ENCODE measurements at regions not wholly inside any gene's neighbourhood (a gene's known extent, or its start where the extent isn't known, plus 50 kb on each side); places are given as distances from the start of the nearest gene placed in this dataset.
"Not testable (repeated sequence)": the region's sequence is repeated elsewhere in the genome, so short reads cannot be mapped to it uniquely, and the experiment has no call there.

- H3K36me3 ChIP-seq (ENCODE audit: insufficient read depth, insufficient read length, low read length), result no peaks in the 10 kb centered on the region
- DNase-seq (ENCODE audit: low read depth, low spot score), result no peak
- H3K9ac ChIP-seq (ENCODE audit: insufficient read length, low read depth), result no peak overlapping the region
- H3K4me1 ChIP-seq (ENCODE audit: insufficient read depth, insufficient read length), result no peaks in the 10 kb centered on the region
- no peaks in the 10 kb centered on the region for H3K9me3 ChIP-seq (ENCODE audit: insufficient read depth, low read length)
- peaks cover 32% of the 10 kb centered on the region for H3K27me3 ChIP-seq (ENCODE audit: insufficient read depth, insufficient read length)
- TF ChIP-seq YY1 (IDR thresholded peaks at IDR 0.05; ENCODE audit: insufficient read depth, insufficient read length), result no peak
- H3K4me3 ChIP-seq (ENCODE audit: insufficient read length, low read depth), result no peak overlapping the region
Observed at GRCh38 chr14:106276326-106277267, 750.2 kb downstream of the TMEM121 start.

DNA sequence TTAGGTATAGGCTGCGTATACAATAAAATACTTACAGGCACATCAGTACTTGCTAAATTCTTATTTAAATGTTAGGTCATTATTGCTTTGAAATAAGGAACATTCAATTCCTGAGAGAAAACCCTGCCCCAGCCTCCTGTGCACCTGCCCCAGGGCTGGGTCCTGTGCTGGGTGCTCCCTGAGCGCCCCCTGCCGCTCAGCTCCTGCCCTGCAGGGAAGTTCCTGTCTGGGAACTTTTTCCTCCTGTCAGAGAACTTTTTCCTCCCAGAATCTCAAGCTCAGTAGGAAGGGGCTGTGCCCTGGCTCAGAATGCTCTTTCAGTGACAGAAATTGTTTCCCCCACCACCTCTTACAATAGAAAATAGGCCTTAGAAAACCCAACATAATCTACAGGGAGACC, 751.1 kb downstream of the TMEM121 start:
- TF ChIP-seq YY1 (IDR thresholded peaks at IDR 0.05; ENCODE audit: insufficient read depth, insufficient read length) (no peak), ZNF274 (IDR thresholded peaks at IDR 0.05; ENCODE audit: low read depth, low read length) (no peak), SUZ12 (IDR thresholded peaks at IDR 0.05; ENCODE audit: extremely low read depth, insufficient read depth, insufficient read length) (no peak)
- H3K4me1 ChIP-seq (ENCODE audit: insufficient read depth, insufficient read length), result no peaks in the 10 kb centered on the region
- no peak overlapping the region for H3K4me3 ChIP-seq (ENCODE audit: insufficient read length, low read depth)
- DNase-seq (ENCODE audit: low read depth, low spot score), result peak; percentile 6
- no peaks in the 10 kb centered on the region for H3K9me3 ChIP-seq (ENCODE audit: insufficient read depth, low read length)
- H3K9ac ChIP-seq (ENCODE audit: insufficient read length, low read depth), result no peak overlapping the region
- peaks cover 23% of the 10 kb centered on the region for H3K27me3 ChIP-seq (ENCODE audit: insufficient read depth, insufficient read length)
- no peaks in the 10 kb centered on the region for H3K36me3 ChIP-seq (ENCODE audit: insufficient read depth, insufficient read length, low read length)

DNA sequence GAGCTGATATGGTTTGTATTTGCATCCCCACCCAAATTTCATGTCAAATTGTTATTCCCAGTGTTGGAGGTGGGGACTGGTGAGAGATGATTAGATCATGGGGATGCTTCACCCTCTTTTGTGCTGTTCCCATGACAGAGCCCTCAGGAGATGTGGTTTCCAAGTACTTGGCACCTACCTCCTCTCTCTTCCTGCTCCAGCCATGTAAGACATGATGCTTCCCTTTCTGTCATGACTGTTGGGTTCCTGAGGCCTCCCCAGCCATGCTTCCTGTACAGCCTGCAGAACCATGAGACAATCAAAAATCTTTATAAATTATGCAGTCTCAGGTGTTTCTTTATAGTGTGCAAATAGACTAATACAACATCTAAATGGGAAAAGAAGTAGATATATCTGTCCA, 754.5 kb downstream of the TMEM121 start:
- no peak overlapping the region for H3K9ac ChIP-seq (ENCODE audit: insufficient read length, low read depth)
- TF ChIP-seq ZNF274 (IDR thresholded peaks at IDR 0.05; ENCODE audit: low read depth, low read length) (no peak), YY1 (IDR thresholded peaks at IDR 0.05; ENCODE audit: insufficient read depth, insufficient read length) (no peak), SUZ12 (IDR thresholded peaks at IDR 0.05; ENCODE audit: extremely low read depth, insufficient read depth, insufficient read length) (no peak)
- DNase-seq (ENCODE audit: low read depth, low spot score), result no peak
- no peak overlapping the region for H3K4me3 ChIP-seq (ENCODE audit: insufficient read length, low read depth)
- no peaks in the 10 kb centered on the region for H3K4me1 ChIP-seq (ENCODE audit: insufficient read depth, insufficient read length)
- no peaks in the 10 kb centered on the region for H3K36me3 ChIP-seq (ENCODE audit: insufficient read depth, insufficient read length, low read length)
- H3K27me3 ChIP-seq (ENCODE audit: insufficient read depth, insufficient read length), result no peaks in the 10 kb centered on the region
- H3K9me3 ChIP-seq (ENCODE audit: insufficient read depth, low read length), result no peaks in the 10 kb centered on the region

DNA sequence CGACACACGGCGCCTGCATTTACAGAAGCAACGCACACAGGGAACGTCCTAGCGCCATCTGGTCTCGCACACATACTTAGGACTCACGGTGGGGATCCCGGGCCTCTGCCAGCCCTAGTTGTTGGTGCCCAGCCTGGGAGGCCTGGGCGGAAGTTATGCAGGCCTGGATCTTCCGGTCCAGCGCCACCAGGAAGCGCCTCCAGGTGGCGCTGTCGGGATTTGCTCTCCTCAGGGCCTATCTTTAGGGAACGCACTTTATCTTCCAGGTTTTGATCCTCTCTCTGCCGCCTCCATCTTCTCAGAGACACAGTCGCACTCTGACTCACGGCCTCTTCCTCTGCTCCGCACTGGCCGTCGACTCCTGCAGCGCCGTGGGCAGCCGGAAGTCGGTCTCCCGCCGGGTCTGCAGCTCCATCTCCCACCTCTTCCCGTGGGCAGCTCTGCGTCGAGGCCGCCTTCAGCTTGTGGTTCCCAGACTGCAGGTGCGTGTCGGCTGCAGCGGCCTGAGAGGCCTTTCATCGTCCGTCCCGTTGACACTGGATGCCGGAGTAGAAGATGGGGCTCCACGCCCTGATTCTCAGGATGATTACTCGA, 760.4 kb downstream of the TMEM121 start:
- TF ChIP-seq SUZ12 (IDR thresholded peaks at IDR 0.05; ENCODE audit: extremely low read depth, insufficient read depth, insufficient read length), result no peak
- no peaks in the 10 kb centered on the region for H3K4me1 ChIP-seq (ENCODE audit: insufficient read depth, insufficient read length)
- no peak overlapping the region for H3K4me3 ChIP-seq (ENCODE audit: insufficient read length, low read depth)
- H3K9ac ChIP-seq (ENCODE audit: insufficient read length, low read depth), result no peak overlapping the region
- no peaks in the 10 kb centered on the region for H3K36me3 ChIP-seq (ENCODE audit: insufficient read depth, insufficient read length, low read length)
- DNase-seq (ENCODE audit: low read depth, low spot score), result peak; percentile 6
- peaks cover 9% of the 10 kb centered on the region; the same call in 1 of the 2 replicates for H3K9me3 ChIP-seq (ENCODE audit: insufficient read depth, low read length)
- peaks cover 26% of the 10 kb centered on the region for H3K27me3 ChIP-seq (ENCODE audit: insufficient read depth, insufficient read length)

DNA sequence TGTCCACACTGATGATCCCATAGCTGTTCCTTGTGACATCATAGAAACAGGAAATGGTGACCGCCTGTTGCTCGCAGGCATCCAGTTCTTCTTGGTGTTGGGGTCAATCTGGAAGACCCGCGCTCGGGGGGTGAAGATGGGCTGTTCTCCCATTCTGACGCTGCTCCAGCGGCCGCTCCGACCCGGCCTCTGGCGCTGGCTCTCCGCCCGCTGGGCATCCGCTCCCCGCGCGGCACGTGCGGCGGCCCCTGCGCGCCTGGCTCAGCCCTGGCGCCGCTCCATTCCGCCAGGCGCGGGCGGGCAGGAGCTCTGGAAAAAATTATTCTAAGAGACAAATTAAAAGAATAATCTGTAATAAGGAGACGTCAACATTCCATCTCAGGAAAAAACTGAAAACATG, 761.1 kb downstream of the TMEM121 start:
- peaks cover 9% of the 10 kb centered on the region; the same call in 1 of the 2 replicates for H3K9me3 ChIP-seq (ENCODE audit: insufficient read depth, low read length)
- H3K4me1 ChIP-seq (ENCODE audit: insufficient read depth, insufficient read length), result no peaks in the 10 kb centered on the region
- no peak for DNase-seq (ENCODE audit: low read depth, low spot score)
- no peak overlapping the region for H3K4me3 ChIP-seq (ENCODE audit: insufficient read length, low read depth)
- H3K36me3 ChIP-seq (ENCODE audit: insufficient read depth, insufficient read length, low read length), result no peaks in the 10 kb centered on the region
- no peak for TF ChIP-seq YY1 (IDR thresholded peaks at IDR 0.05; ENCODE audit: insufficient read depth, insufficient read length)
- no peak for TF ChIP-seq SUZ12 (IDR thresholded peaks at IDR 0.05; ENCODE audit: extremely low read depth, insufficient read depth, insufficient read length)
- TF ChIP-seq ZNF274 (IDR thresholded peaks at IDR 0.05; ENCODE audit: low read depth, low read length), result no peak
- no peak overlapping the region for H3K9ac ChIP-seq (ENCODE audit: insufficient read length, low read depth)
- peaks cover 26% of the 10 kb centered on the region for H3K27me3 ChIP-seq (ENCODE audit: insufficient read depth, insufficient read length)

GRCh38 chr14:106291626-106292025, 765.2 kb downstream of the TMEM121 start:
- peaks cover 7% of the 10 kb centered on the region; the same call in 1 of the 2 replicates for H3K9me3 ChIP-seq (ENCODE audit: insufficient read depth, low read length)
- no peaks in the 10 kb centered on the region for H3K36me3 ChIP-seq (ENCODE audit: insufficient read depth, insufficient read length, low read length)
- H3K4me3 ChIP-seq (ENCODE audit: insufficient read length, low read depth), result no peak overlapping the region
- peaks cover 43% of the 10 kb centered on the region for H3K27me3 ChIP-seq (ENCODE audit: insufficient read depth, insufficient read length)
- no peak overlapping the region for H3K9ac ChIP-seq (ENCODE audit: insufficient read length, low read depth)
- no peak for DNase-seq (ENCODE audit: low read depth, low spot score)
- TF ChIP-seq YY1 (IDR thresholded peaks at IDR 0.05; ENCODE audit: insufficient read depth, insufficient read length), result no peak
- H3K4me1 ChIP-seq (ENCODE audit: insufficient read depth, insufficient read length), result no peaks in the 10 kb centered on the region

DNA sequence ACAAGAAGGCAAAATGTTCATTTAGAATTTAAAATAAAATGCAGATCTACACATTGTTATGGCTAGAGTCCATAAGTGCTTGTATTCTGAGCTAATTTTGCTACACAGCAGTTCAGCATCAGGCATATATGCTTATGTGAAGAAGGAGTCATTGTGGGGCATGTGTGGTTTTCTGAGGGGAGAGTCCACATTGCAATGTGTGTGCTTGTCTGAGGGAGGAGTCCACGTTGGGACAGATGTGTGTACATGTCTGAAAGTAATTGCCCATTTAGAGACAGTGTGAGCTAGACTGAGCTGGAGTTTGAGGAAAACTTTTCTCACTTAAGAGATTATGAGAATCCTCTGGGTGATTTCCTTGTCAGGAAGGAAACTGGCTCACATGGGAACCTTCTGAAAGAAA, 767.9 kb downstream of the TMEM121 start:
- Histone ChIP-seq H3K9ac (ENCODE audit: insufficient read length, low read depth) (no peak overlapping the region), H3K36me3 (ENCODE audit: insufficient read depth, insufficient read length, low read length) (no peaks in the 10 kb centered on the region), H3K4me1 (ENCODE audit: insufficient read depth, insufficient read length) (no peaks in the 10 kb centered on the region), H3K27me3 (ENCODE audit: insufficient read depth, insufficient read length) (peaks cover 37% of the 10 kb centered on the region), H3K4me3 (ENCODE audit: insufficient read length, low read depth) (no peak overlapping the region), H3K9me3 (ENCODE audit: insufficient read depth, low read length) (no peaks in the 10 kb centered on the region)
- DNase-seq (ENCODE audit: low read depth, low spot score), result no peak
- TF ChIP-seq YY1 (IDR thresholded peaks at IDR 0.05; ENCODE audit: insufficient read depth, insufficient read length) (no peak), SUZ12 (IDR thresholded peaks at IDR 0.05; ENCODE audit: extremely low read depth, insufficient read depth, insufficient read length) (no peak), ZNF274 (IDR thresholded peaks at IDR 0.05; ENCODE audit: low read depth, low read length) (no peak)

- not testable (repeated sequence) for H3K36me3 ChIP-seq (ENCODE audit: insufficient read depth, insufficient read length, low read length); H3K4me3 ChIP-seq (ENCODE audit: insufficient read length, low read depth); H3K4me1 ChIP-seq (ENCODE audit: insufficient read depth, insufficient read length); H3K9ac ChIP-seq (ENCODE audit: insufficient read length, low read depth); DNase-seq (ENCODE audit: low read depth, low spot score); H3K27me3 ChIP-seq (ENCODE audit: insufficient read depth, insufficient read length); H3K9me3 ChIP-seq (ENCODE audit: insufficient read depth, low read length)
Observed at GRCh38 chr14:106300951-106301510, 774.6 kb downstream of the TMEM121 start.

- DNase-seq (ENCODE audit: low read depth, low spot score); H3K9ac ChIP-seq (ENCODE audit: insufficient read length, low read depth); H3K27me3 ChIP-seq (ENCODE audit: insufficient read depth, insufficient read length); H3K9me3 ChIP-seq (ENCODE audit: insufficient read depth, low read length); H3K36me3 ChIP-seq (ENCODE audit: insufficient read depth, insufficient read length, low read length); H3K4me3 ChIP-seq (ENCODE audit: insufficient read length, low read depth); H3K4me1 ChIP-seq (ENCODE audit: insufficient read depth, insufficient read length): not testable (repeated sequence)
Observed at GRCh38 chr14:106301609-106302008, 775.2 kb downstream of the TMEM121 start.

Measured in NT2/D1 (cell line).